Lower leg skin (tissue), 4 donors: ENCODE measurements at regions not wholly inside any gene's neighbourhood (a gene's known extent, or its start where the extent isn't known, plus 50 kb on each side); places are given as distances from the start of the nearest gene placed in this dataset.

Source experiments
- DNase-seq, 2 donors: peaks; one replicate each; pipeline ENCODE4 v3.0.0-alpha.2; 2019; ENCODE audit warnings: low spot score in 2 of 2
- H3K4me3 ChIP-seq: fragments of 200-600 bp; sonication (generic); 2 replicates; pipeline ENCODE4 v1.5.1; 2017; ENCODE audit warnings: mild to moderate bottlenecking, low read depth; ENCODE audit not compliant: poor library complexity, severe bottlenecking
- POLR2A ChIP-seq, 2 donors: fragments of 450-650 bp; IDR thresholded peaks; one replicate each; pipeline ENCODE4 v1.6.1; 2016 to 2017; ENCODE audit warnings: antibody characterized with exemption in 2 of 2, mild to moderate bottlenecking in 1 of 2, moderate library complexity in 1 of 2
- WGBS, 2 donors: methylation state at CpG; one replicate each; pipeline ENCODE4 v1.1.5; 2018; 5-methylcytosine and 5-hydroxymethylcytosine counted together
- intact Hi-C: fragments of 100-400 bp; cut with DNase I; formaldehyde crosslinking; loops from one replicate; pipeline ENCODE4 v1.15.0; 2023; ENCODE audit warnings: low total_unique reads
- TF ChIP-seq, protein P1 (sequence below), 3 donors: fragments of 450-650 bp; IDR thresholded peaks; one replicate each; pipeline ENCODE4 v1.5.1; 2016; ENCODE audit warnings: antibody characterized with exemption in 3 of 3, mild to moderate bottlenecking in 3 of 3, moderate library complexity in 2 of 3

DNA sequence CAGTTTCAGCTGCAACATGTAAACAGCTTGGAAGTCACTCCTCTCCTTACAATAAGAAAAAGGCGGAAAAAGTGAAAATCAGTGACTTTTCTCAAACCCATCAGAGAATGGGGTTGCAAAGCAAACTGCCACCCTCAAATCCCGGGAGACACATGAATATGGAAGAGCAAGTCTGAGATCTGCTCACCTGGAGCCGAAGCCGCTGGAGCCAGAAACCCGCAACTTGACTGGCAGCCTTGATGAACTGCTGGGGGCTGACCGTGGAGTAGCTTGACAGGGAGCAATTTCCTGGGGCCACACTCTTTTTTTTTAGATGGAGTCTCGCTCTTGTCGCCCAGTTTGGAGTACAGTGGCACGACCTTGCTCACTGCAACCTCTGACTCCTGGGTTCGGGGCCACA, 208.2 kb downstream of the KIF26A start:
- TF ChIP-seq, protein P1, sequence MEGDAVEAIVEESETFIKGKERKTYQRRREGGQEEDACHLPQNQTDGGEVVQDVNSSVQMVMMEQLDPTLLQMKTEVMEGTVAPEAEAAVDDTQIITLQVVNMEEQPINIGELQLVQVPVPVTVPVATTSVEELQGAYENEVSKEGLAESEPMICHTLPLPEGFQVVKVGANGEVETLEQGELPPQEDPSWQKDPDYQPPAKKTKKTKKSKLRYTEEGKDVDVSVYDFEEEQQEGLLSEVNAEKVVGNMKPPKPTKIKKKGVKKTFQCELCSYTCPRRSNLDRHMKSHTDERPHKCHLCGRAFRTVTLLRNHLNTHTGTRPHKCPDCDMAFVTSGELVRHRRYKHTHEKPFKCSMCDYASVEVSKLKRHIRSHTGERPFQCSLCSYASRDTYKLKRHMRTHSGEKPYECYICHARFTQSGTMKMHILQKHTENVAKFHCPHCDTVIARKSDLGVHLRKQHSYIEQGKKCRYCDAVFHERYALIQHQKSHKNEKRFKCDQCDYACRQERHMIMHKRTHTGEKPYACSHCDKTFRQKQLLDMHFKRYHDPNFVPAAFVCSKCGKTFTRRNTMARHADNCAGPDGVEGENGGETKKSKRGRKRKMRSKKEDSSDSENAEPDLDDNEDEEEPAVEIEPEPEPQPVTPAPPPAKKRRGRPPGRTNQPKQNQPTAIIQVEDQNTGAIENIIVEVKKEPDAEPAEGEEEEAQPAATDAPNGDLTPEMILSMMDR (IDR thresholded peaks at IDR 0.05) = no peak
- TF ChIP-seq POLR2A (IDR thresholded peaks at IDR 0.05) = no peak
- 70 to 75% methylated on average over 10 of the region's 10 CpGs for WGBS, 2 donors
- H3K4me3 ChIP-seq = no peak overlapping the region
- intact Hi-C loops = no loop called here
- DNase-seq = peak in 1 of 2 donors; percentile 37

DNA sequence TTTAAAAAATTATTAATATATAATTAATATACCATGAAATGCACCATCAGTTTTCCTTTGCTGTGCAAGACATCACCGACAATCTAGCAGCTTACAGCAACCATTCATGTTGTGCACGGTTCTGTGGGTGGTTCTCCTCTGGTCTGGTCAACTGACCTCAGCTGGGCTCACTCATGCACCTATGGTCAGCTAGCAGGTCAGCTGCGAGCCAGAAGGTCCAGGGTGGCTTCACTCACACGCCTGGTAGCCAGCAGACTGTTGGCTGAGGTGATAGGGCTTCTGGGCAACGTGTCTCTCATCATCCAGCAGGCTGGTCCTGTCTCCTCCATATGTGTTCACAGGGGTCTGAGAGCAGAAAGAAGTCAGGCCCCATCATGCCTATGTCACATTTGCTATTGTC, 210.4 kb downstream of the KIF26A start:
- H3K4me3 ChIP-seq = no peak overlapping the region
- TF ChIP-seq POLR2A (IDR thresholded peaks at IDR 0.05) = no peak
- TF ChIP-seq, protein P1 (IDR thresholded peaks at IDR 0.05) = no peak
- 78 to 82% methylated on average over 5 of the region's 5 CpGs for WGBS, 2 donors
- intact Hi-C loops = no loop called here
- peak in 1 of 2 donors; percentile 70 for DNase-seq

DNA sequence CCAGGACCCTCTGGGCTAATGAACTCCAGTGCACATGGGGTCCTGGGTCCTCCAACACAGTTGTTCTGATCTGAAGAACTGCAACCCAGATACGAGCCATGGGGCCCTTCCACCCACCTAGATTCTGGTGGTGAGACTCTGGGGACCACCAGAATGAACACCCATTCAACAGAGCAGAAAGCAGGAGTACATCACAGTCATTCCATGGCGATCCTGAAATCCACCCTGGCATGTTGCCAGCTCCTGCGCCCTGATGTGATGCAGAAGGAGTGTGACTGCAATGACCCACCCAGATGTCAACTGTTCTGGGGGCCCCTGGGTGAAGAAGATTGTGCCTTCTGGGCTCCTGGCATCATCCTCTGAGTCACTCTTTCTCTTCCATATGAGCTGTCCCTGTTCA, 211.6 kb downstream of the KIF26A start:
- peak in 1 of 2 donors; percentile 77 for DNase-seq
- no peak overlapping the region for H3K4me3 ChIP-seq
- TF ChIP-seq, protein P1 (IDR thresholded peaks at IDR 0.05) = no peak
- no peak for TF ChIP-seq POLR2A (IDR thresholded peaks at IDR 0.05)
- intact Hi-C loops = no loop called here
- 85 to 87% methylated on average over 3 of the region's 3 CpGs for WGBS, 2 donors

DNA sequence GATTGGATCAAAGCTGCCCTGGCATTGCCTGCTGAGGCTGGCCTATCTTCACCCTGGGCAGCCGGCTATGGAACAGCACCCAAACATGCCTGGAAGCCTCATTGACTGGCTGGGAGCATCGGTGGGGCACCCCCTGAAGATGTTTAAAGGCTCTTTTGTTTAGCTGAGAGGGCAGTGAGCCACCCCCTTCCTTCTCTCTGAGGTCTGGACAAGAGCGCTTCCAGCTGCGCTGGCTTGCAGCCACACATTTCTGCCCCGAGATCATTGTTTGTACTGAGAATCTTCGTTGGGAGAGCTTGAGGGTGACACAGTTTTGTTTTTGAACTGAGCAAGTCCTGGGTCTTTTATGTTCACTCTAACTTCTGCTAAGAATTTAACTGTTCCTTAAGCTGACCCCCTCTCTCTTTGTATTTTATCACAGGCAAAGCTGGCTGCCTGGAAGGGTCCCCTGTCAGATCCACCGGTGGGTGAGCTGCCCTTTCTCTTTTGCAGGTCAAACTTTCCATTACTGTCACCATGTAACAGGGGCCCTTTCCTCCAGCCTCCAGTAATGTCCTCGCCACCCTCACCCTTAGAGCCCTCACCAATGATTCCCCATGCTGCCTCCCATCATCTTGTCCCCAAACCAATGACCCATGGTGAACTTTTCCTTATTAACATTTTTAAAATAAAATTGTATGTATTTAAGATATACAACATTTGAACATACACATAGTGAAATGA, 212.2 kb downstream of the KIF26A start:
- 30 to 37% methylated on average over 7 to 8 of the region's 8 CpGs for WGBS, 2 donors
- no peak overlapping the region for H3K4me3 ChIP-seq
- intact Hi-C loops = no loop called here
- TF ChIP-seq, protein P1 (IDR thresholded peaks at IDR 0.05) = no peak
- no peak for TF ChIP-seq POLR2A (IDR thresholded peaks at IDR 0.05)
- DNase-seq = peak in 1 of 2 donors; percentile 69

DNA sequence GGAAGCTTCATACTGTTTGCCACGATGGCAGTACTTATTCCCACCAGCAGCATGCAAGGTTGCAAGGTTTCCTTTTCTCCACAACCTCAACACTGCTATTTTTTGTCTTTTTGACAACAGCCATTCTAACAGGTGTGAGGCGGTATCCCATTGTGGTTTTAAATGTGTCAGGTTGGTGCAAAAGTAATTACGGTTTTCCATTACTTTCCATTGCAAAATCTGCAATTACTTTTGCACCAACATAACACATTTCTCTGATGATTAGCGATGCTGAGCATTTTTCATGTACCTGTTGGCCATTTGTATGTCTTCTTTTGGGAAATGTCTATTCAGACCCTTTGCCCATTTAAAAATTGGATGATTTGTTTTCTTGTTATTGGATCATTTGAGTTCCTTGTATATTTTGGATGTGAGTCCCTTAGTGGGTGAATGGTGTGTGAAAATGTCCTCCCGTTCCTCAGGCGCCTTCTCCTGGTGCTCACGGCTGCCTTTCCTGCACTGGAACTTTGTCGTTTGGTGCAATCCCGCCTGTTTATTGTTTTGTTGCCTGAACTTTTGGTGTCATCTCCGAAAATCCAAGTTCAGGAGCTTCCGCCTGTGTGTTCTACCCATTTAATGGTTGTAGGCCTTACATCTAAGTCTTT, 213.6 kb downstream of the KIF26A start:
- intact Hi-C loops = no loop called here
- 94% methylated on average over 11 of the region's 11 CpGs for WGBS, 2 donors
- no peak for DNase-seq
- H3K4me3 ChIP-seq = no peak overlapping the region
- no peak for TF ChIP-seq POLR2A (IDR thresholded peaks at IDR 0.05)
- TF ChIP-seq, protein P1 (IDR thresholded peaks at IDR 0.05) = no peak
